T-helper 17 cell (primary cell): ENCODE measurements at regions not wholly inside any gene's neighbourhood (a gene's known extent, or its start where the extent isn't known, plus 50 kb on each side); places are given as distances from the start of the nearest gene placed in this dataset.

Experiments
- ATAC-seq: fragments of 150-1000 bp; cut with Tn5 transposase; 2 replicates; pipeline ENCODE4 v1.10.0; 2021; ENCODE audit warnings: mild to moderate bottlenecking, moderate library complexity
- DNase-seq, 3 donors: peaks; one replicate each; pipeline versions ENCODE4 v3.0.0 to v3.0.0-alpha.2; 2020 to 2021
- H3K9me3 ChIP-seq: one replicate; pipeline ENCODE4 v1.7.0; 2013; ENCODE audit warnings: low read length, mild to moderate bottlenecking; ENCODE audit not compliant: control insufficient read depth, poor library complexity, severe bottlenecking
- H3K27ac Mint-ChIP-seq: one replicate; pipeline ENCODE4 v1.8.0; 2022; ENCODE audit warnings: mild to moderate bottlenecking, moderate library complexity, mixed read lengths
- H3K27me3 Mint-ChIP-seq: one replicate; pipeline ENCODE4 v1.8.0; 2022; ENCODE audit warnings: mixed read lengths
- H3K36me3 Mint-ChIP-seq: one replicate; pipeline ENCODE4 v1.8.0; 2022; ENCODE audit warnings: low read depth, mixed read lengths
- H3K4me1 Mint-ChIP-seq: one replicate; pipeline ENCODE4 v1.8.0; 2022; ENCODE audit warnings: mild to moderate bottlenecking, mixed read lengths
- H3K4me3 Mint-ChIP-seq: one replicate; pipeline ENCODE4 v1.8.0; 2022; ENCODE audit warnings: mild to moderate bottlenecking, moderate library complexity, mixed read lengths

DNA sequence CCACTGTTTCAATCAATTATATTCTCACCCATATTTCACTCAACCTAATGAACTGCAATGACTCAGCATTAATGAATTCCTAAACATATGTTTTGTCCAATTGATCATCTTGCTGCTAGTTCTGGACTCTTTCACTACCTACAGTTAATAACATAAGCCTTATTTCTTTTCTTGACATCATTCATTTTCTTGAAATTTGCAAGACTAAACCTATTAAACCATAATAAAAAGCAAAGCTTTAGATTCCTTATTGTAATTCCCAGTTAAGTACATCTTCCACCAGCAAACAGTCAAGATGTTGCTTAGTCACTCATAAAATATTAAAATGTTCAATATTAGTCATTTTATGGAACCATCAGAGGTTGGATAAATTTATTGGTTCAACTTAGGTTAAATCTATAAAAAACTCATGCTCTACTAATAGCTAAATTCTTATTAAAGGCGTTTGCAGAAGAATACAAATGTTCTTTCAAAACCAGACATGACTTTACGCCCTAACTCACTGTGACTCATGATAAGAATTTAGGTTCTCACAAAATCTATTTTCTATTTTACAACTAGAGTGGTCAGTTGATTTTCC, 599.4 kb downstream of the RNF144A start:
- DNase-seq (no peak), ATAC-seq (no peak)
- H3K27ac Mint-ChIP-seq = no peak overlapping the region
- H3K27me3 Mint-ChIP-seq = peaks cover 15% of the 10 kb centered on the region
- H3K9me3 ChIP-seq = no peaks in the 10 kb centered on the region
- no peak overlapping the region for H3K4me3 Mint-ChIP-seq
- peaks cover 3% of the 10 kb centered on the region for H3K36me3 Mint-ChIP-seq
- H3K4me1 Mint-ChIP-seq = peaks cover 9% of the 10 kb centered on the region

DNA sequence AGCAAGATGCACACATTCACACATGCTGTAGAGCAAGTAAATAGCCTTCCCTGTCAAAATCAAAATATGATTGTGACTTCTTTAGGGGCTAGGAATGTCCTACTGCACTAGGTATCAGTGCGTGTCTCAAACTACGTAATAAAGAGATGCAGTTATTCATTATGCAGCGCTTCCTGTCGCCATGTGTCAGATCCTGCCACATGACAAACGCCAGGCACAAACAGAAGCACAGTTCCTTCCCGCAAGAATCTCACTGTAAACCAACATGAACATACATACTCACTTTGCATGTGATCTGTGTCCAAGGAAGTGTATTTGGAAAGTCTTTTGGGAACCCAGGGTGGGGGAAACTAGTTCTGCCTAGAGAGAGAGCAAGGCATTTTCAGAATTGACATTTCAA, 599.9 kb downstream of the RNF144A start:
- Mint-ChIP-seq H3K4me3 (peak overlapping the region; percentile 9), H3K27me3 (peaks cover 15% of the 10 kb centered on the region), H3K27ac (no peak overlapping the region), H3K36me3 (peaks cover 3% of the 10 kb centered on the region), H3K4me1 (peaks cover 9% of the 10 kb centered on the region)
- no peaks in the 10 kb centered on the region for H3K9me3 ChIP-seq
- ATAC-seq (peak; percentile 57), DNase-seq (no peak)

GRCh38 chr2:7517851-7518250, 600.6 kb downstream of the RNF144A start:
- peaks cover 9% of the 10 kb centered on the region for H3K4me1 Mint-ChIP-seq
- no peak overlapping the region for H3K4me3 Mint-ChIP-seq

DNA sequence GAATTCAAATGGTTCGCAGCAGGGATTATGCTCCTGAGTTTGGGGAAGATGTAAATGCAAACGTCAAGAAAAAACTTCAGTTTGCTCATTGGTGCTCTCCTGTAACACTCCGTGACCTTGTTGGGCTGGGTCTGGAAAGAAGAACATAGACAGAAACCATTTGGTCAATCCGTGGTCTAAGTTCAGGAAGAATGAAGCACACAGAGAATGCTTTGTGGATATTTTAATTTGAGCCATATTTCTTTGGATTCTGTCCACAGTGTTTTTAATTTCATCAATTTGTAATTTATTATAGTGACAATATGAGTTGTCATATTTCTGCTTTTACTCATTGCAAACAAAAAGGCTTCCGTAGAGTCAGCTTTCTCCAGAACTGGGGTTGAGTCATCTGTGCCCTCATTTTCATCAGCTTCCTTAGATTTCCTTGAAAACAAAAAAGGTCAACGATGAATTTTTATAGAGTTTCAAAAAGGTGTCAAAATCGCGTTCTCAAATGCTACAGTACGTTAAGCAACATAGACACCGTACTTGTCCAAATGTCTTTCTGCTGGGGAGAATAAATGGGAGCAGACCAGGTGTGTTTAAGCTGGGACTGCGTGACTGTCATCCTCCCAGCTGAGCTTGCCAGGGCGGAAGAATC, 606.4 kb downstream of the RNF144A start:
- Mint-ChIP-seq H3K27me3 (peaks cover 13% of the 10 kb centered on the region), H3K27ac (no peak overlapping the region), H3K4me1 (no peaks in the 10 kb centered on the region), H3K36me3 (no peaks in the 10 kb centered on the region), H3K4me3 (no peak overlapping the region)
- ATAC-seq (no peak), DNase-seq (no peak)
- H3K9me3 ChIP-seq = no peaks in the 10 kb centered on the region

More at GRCh38 chr2:7517851-7518250, 600.6 kb downstream of the RNF144A start:
- peaks cover 17% of the 10 kb centered on the region for H3K27me3 Mint-ChIP-seq
- no peaks in the 10 kb centered on the region for H3K9me3 ChIP-seq
- ATAC-seq (no peak), DNase-seq (no peak)
- H3K36me3 Mint-ChIP-seq = peaks cover 3% of the 10 kb centered on the region
- peak overlapping the region; percentile 59 for H3K27ac Mint-ChIP-seq

- Mint-ChIP-seq H3K27me3 (peaks cover 9% of the 10 kb centered on the region), H3K4me1 (no peaks in the 10 kb centered on the region), H3K4me3 (no peak overlapping the region), H3K27ac (no peak overlapping the region), H3K36me3 (no peaks in the 10 kb centered on the region)
- DNase-seq (no peak), ATAC-seq (no peak)
- H3K9me3 ChIP-seq = no peaks in the 10 kb centered on the region
These were observed 607.0 kb downstream of the RNF144A start for GRCh38 chr2:7524195-7524594.

GRCh38 chr2:7525746-7526145, 608.5 kb downstream of the RNF144A start:
- H3K9me3 ChIP-seq = no peaks in the 10 kb centered on the region
- Mint-ChIP-seq H3K4me1 (no peaks in the 10 kb centered on the region), H3K36me3 (no peaks in the 10 kb centered on the region), H3K27ac (no peak overlapping the region), H3K4me3 (no peak overlapping the region), H3K27me3 (peaks cover 6% of the 10 kb centered on the region)
- DNase-seq = no peak
- ATAC-seq = no peak

DNA sequence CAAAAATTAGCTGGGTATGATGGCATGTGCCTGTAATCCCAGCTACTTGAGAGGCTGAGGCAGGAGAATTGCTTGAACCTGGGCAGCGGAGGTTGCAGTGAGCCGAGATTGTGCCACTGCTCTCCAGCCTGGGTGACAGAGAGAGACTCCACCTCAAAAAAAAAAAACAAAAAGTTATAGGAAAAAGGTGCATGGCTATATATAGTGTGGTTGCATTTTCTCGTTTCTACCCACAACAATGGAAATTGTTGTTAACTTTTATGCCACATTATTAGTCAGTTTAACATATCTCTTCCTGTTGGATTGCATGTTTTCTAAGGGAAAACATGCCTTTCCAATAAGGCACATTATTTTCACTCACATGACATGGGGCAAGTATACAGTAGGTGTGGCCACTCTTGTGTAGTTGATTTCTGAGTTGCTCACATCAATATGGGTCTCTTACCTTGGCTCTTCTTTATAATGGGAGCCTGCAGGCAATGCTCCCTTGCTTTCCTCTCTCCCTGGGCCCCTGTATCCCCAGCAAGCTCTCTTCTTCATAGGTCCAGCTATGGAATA, 610.0 kb downstream of the RNF144A start:
- DNase-seq (no peak), ATAC-seq (no peak)
- H3K4me1 Mint-ChIP-seq = no peaks in the 10 kb centered on the region
- no peak overlapping the region for H3K4me3 Mint-ChIP-seq
- no peak overlapping the region for H3K27ac Mint-ChIP-seq
- peaks cover 3% of the 10 kb centered on the region for H3K9me3 ChIP-seq
- H3K36me3 Mint-ChIP-seq = peaks cover 3% of the 10 kb centered on the region
- H3K27me3 Mint-ChIP-seq = peaks cover 4% of the 10 kb centered on the region

GRCh38 chr2:7530001-7530400, 612.8 kb downstream of the RNF144A start:
- no peak overlapping the region for H3K27ac Mint-ChIP-seq
- H3K4me3 Mint-ChIP-seq = no peak overlapping the region
- DNase-seq = no peak
- ATAC-seq = no peak
- no peaks in the 10 kb centered on the region for H3K27me3 Mint-ChIP-seq
- H3K9me3 ChIP-seq = peaks cover 10% of the 10 kb centered on the region
- H3K4me1 Mint-ChIP-seq = peaks cover 1% of the 10 kb centered on the region
- H3K36me3 Mint-ChIP-seq = peaks cover 3% of the 10 kb centered on the region

DNA sequence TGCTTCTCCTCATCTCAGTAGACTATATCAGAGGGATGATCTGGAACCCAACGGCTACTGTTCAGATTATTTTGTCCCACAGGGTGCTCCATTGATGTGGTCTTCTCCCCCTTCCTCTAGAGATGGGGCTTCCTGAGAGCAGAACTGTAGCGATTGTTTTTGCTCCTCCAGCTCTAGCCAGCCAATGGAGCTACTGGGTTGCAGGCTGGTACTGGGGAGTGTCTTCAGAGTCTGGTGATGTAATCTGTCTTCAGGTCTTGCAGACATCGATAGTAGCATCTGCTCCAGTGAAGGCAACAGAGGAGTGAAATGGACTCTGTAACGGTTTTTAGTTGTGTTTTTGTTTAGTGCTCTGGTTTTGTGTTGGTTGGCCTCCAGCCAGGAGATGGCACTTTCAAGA, 621.9 kb downstream of the RNF144A start:
- Mint-ChIP-seq H3K4me1 (peaks cover 2% of the 10 kb centered on the region), H3K36me3 (no peaks in the 10 kb centered on the region), H3K27me3 (no peaks in the 10 kb centered on the region), H3K4me3 (peak overlapping the region; percentile 3), H3K27ac (no peak overlapping the region)
- DNase-seq = no peak
- peak; percentile 68 for ATAC-seq
- no peaks in the 10 kb centered on the region for H3K9me3 ChIP-seq

DNA sequence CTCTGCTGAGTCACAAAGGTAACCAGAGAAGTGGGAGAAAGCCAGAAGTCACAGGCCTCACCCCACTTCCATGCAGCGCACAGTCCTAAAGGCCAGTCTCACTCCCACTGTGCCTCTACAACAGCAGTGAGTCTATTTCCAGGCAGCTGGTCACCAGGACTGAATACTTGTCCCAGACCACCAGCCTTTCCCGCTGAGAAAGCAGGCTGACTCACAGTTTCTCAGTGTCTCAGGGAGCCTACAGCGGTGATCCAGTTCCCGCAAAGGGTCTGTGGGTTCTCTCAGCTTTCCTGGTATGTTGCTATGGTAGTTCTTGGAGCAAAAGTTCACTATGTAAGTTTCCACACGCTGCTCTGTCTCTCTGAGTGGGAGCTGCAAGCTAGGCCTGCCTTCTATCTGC, 622.5 kb downstream of the RNF144A start:
- ATAC-seq = no peak
- no peaks in the 10 kb centered on the region for H3K27me3 Mint-ChIP-seq
- no peaks in the 10 kb centered on the region for H3K36me3 Mint-ChIP-seq
- peaks cover 2% of the 10 kb centered on the region for H3K4me1 Mint-ChIP-seq
- H3K4me3 Mint-ChIP-seq = no peak overlapping the region
- no peaks in the 10 kb centered on the region for H3K9me3 ChIP-seq
- no peak overlapping the region for H3K27ac Mint-ChIP-seq
- no peak for DNase-seq

DNA sequence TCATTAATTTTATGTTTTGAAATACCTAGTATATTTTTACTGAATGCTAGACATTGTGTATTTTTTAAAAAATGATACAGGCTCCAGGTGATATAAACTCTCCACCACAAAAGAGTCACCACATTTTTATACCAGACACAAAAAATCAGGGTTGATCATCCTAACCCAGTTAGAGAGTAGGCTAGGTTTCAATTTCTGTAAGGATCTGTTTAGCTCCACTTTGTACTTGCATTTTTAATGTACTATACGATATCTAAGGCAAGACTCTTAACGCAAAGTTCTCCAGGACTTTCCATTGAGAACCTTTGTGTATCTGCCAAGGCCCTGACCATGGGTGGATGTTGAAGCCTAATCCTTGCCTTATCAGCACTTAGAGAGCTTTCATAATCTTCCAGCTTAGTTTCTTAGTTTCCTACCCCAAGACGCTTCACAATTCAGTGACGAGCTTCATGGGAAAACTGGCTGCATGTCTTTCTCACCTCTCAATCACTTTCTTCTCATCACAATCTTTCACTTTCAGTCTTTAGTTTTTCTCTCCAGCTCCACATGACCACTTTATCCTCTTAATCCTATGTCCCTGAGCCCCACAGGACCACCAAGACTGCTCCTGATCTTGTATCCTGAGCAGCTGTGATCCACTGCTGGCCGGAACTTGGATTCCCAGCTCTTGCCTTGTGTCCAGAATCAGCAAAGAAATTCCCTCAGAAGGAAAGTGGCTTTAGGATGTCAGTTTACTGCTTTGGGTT, 635.8 kb downstream of the RNF144A start:
- no peaks in the 10 kb centered on the region for H3K27me3 Mint-ChIP-seq
- peaks cover 2% of the 10 kb centered on the region for H3K36me3 Mint-ChIP-seq
- H3K4me3 Mint-ChIP-seq = no peak overlapping the region
- no peaks in the 10 kb centered on the region for H3K9me3 ChIP-seq
- ATAC-seq (no peak), DNase-seq (no peak)
- peaks cover 8% of the 10 kb centered on the region for H3K4me1 Mint-ChIP-seq
- no peak overlapping the region for H3K27ac Mint-ChIP-seq

DNA sequence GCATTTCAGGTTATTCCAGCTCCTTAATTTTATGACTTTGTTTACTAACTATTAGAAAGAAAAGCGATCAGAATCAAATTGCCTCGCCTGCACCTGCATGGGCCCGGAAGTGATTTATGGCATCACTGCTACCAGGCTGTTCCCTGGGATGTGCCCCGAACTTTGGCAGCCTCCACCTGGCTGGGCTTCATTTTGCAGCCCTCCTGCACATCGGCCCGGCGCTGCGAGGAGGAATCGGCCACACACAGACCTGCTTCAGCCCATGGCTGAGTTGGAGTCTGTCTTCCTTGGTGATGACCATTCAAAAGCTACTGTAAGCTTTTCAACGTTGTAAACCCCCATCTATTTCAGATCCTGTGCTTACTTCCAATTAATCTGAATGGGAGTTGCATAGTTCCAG, 638.0 kb downstream of the RNF144A start:
- H3K4me1 Mint-ChIP-seq = peaks cover 8% of the 10 kb centered on the region
- no peaks in the 10 kb centered on the region for H3K27me3 Mint-ChIP-seq
- ATAC-seq = no peak
- no peak for DNase-seq
- H3K36me3 Mint-ChIP-seq = peaks cover 2% of the 10 kb centered on the region
- no peak overlapping the region for H3K4me3 Mint-ChIP-seq
- no peak overlapping the region for H3K27ac Mint-ChIP-seq
- H3K9me3 ChIP-seq = peaks cover 3% of the 10 kb centered on the region

DNA sequence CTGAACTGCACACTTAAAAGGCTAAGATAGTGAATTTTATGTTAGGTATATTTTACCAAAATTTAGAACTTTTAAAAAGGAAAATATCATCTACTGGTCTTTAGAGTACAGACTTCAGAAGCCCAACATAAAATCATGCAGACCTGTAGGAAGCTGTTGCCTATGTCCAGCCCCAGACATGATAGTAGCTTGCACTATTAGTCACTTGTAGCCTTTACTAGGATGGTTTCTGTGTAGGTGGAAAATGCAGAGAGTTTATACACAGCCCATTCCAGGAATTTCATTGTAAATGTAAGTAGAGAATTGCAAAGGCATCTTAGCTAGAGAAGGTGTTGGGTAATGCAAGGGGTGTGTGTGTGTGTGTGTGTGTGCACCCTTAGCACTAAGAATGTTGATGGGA, 640.2 kb downstream of the RNF144A start:
- H3K27ac Mint-ChIP-seq = no peak overlapping the region
- no peak overlapping the region for H3K4me3 Mint-ChIP-seq
- ATAC-seq = no peak
- peaks cover 3% of the 10 kb centered on the region for H3K9me3 ChIP-seq
- H3K4me1 Mint-ChIP-seq = peaks cover 8% of the 10 kb centered on the region
- DNase-seq = no peak
- peaks cover 2% of the 10 kb centered on the region for H3K36me3 Mint-ChIP-seq
- H3K27me3 Mint-ChIP-seq = no peaks in the 10 kb centered on the region
